ENCODE measurements at regions not wholly inside any gene's neighbourhood (a gene's known extent, or its start where the extent isn't known, plus 50 kb on each side); places are given as distances from the start of the nearest gene placed in this dataset.

DNA sequence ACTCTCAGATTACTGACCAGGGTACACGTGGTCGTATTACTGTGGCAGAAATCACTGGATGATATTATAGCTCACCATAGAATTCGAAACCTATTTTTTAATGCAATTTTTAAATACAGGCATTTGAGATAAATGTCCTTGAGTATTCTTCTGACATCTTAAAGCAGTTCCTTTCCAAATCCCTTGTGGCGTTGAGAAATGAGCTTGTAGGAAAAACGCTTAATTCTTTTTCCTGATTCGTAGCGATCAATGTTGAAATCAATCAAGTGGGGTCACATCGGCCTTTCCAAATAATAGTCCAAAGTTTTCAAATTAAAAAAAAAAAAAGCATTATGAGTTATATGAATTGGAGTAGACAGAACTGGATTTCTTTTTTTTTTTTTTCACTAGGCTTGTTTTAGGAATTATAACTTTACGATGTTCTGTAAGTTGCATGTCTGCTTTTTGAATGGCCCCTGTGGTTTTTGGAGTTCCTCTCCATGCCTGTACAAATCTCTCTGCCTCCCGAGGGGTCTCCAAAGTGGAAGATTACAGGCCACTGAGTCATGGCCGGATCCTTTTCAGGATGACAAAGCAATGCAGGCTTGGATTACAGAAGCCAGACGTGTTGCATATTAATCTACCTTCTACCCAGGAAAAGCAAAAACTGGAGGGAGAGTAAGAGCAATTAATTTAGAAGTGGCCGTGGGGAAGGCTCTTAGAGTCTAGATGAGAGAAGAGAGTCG, 226.1 kb downstream of the SHOX start:
- Histone ChIP-seq H3K27ac (no peak overlapping the region), H3K79me2 (ENCODE audit: insufficient read depth) (no peaks in the 10 kb centered on the region), H2AFZ (no peak overlapping the region), H3K36me3 (ENCODE audit: low read depth) (no peaks in the 10 kb centered on the region), H3K4me3 (no peak overlapping the region), H3K4me2 (ENCODE audit: unreplicated experiment) (no peak overlapping the region), H4K20me1 (ENCODE audit: insufficient read depth) (no peaks in the 10 kb centered on the region), H3F3A (ENCODE audit: insufficient read depth) (no peaks in the 10 kb centered on the region), H3K9me2 (ENCODE audit: insufficient read depth) (no peaks in the 10 kb centered on the region), H3K4me1 (ENCODE audit: insufficient read depth) (no peaks in the 10 kb centered on the region), H3K9me3 (ENCODE audit: low read depth) (no peaks in the 10 kb centered on the region), H3K27me3 (replicated peaks; ENCODE audit: insufficient read depth) (no peaks in the 10 kb centered on the region), H3K9ac (no peak overlapping the region)
- no peak for TF ChIP-seq EZH2 (IDR thresholded peaks at IDR 0.05; ENCODE audit: insufficient read depth, poor library complexity, severe bottlenecking)
- TF ChIP-seq EZH2phosphoT487 (IDR thresholded peaks at IDR 0.05; ENCODE audit: insufficient read depth, low read depth): no peak
- WGBS, 2 experiments (ENCODE audit: low coverage in 1 of 2, low lambda C conversion rate in 2 of 2, missing lambda C conversion rate in 2 of 2): 14 to 19% methylated on average over 13 to 14 of the region's 14 CpGs
- DNase-seq: no peak
- in situ Hi-C loops (cut with MboI): no loop called here

DNA sequence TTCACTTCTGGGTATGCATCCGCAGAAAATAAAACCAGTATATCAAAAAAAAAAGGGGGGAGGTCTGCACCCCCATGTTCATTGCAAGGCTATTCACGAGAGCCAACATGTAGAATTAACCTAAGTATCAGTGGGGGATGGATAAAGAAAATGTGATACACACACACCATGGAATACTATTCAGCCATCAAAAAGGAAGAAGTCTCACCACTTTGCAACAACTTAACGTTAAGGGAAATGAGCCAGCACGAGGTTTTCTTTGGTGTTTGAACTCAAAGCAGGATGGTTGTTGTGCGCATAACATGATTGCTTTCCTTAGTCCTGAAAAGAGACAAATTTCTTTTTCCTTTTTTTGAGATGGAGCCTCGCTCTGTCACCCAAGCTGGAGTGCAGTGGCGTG, 222.7 kb downstream of the SHOX start:
- Histone ChIP-seq H3K9ac (no peak overlapping the region), H3K9me3 (ENCODE audit: low read depth) (no peaks in the 10 kb centered on the region), H3F3A (ENCODE audit: insufficient read depth) (no peaks in the 10 kb centered on the region), H3K27me3 (replicated peaks; ENCODE audit: insufficient read depth) (no peaks in the 10 kb centered on the region), H3K4me2 (ENCODE audit: unreplicated experiment) (no peak overlapping the region), H4K20me1 (ENCODE audit: insufficient read depth) (no peaks in the 10 kb centered on the region), H3K36me3 (ENCODE audit: low read depth) (no peaks in the 10 kb centered on the region), H2AFZ (no peak overlapping the region), H3K4me1 (ENCODE audit: insufficient read depth) (no peaks in the 10 kb centered on the region), H3K27ac (no peak overlapping the region), H3K79me2 (ENCODE audit: insufficient read depth) (no peaks in the 10 kb centered on the region), H3K4me3 (no peak overlapping the region), H3K9me2 (ENCODE audit: insufficient read depth) (no peaks in the 10 kb centered on the region)
- no peak for DNase-seq
- TF ChIP-seq EZH2 (IDR thresholded peaks at IDR 0.05; ENCODE audit: insufficient read depth, poor library complexity, severe bottlenecking): no peak
- TF ChIP-seq EZH2phosphoT487 (IDR thresholded peaks at IDR 0.05; ENCODE audit: insufficient read depth, low read depth): no peak
- in situ Hi-C loops (cut with MboI): no loop called here
- 43 to 55% methylated on average over 7 of the region's 7 CpGs for WGBS, 2 experiments (ENCODE audit: low coverage in 1 of 2, low lambda C conversion rate in 2 of 2, missing lambda C conversion rate in 2 of 2)

DNA sequence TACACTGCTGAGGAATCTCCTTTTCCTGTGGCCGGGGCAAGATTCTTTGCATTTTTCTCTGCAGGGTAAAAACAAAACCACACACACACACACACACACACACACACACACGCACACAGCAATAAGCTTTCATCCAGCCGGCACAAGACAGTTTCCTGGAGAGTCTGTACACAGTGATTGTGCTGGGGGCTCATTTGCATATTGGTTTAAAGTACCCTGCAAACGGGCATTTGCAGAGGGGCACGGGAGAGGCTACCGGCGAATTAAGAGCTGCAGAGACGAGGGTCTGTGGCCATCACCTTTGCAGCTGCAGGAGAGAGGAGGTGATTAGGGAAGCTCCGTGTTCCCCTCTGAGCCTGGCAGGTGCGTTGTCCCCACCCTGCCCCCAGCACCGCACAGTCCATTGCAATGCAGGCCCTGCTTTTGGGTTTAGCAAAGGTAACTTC, 219.9 kb downstream of the SHOX start:
- no peak overlapping the region for H3K9ac ChIP-seq
- H3K9me2 ChIP-seq (ENCODE audit: insufficient read depth): no peaks in the 10 kb centered on the region
- WGBS, 2 experiments (ENCODE audit: low coverage in 1 of 2, low lambda C conversion rate in 2 of 2, missing lambda C conversion rate in 2 of 2): 2 to 3% methylated on average over 11 of the region's 11 CpGs
- H3K27me3 ChIP-seq (replicated peaks; ENCODE audit: insufficient read depth): no peaks in the 10 kb centered on the region
- no peaks in the 10 kb centered on the region for H4K20me1 ChIP-seq (ENCODE audit: insufficient read depth)
- TF ChIP-seq EZH2 (IDR thresholded peaks at IDR 0.05; ENCODE audit: insufficient read depth, poor library complexity, severe bottlenecking) (no peak), EZH2phosphoT487 (IDR thresholded peaks at IDR 0.05; ENCODE audit: insufficient read depth, low read depth) (no peak)
- no peaks in the 10 kb centered on the region for H3K4me1 ChIP-seq (ENCODE audit: insufficient read depth)
- no peaks in the 10 kb centered on the region for H3F3A ChIP-seq (ENCODE audit: insufficient read depth)
- no peaks in the 10 kb centered on the region for H3K79me2 ChIP-seq (ENCODE audit: insufficient read depth)
- no peaks in the 10 kb centered on the region for H3K9me3 ChIP-seq (ENCODE audit: low read depth)
- H2AFZ ChIP-seq: no peak overlapping the region
- H3K27ac ChIP-seq: no peak overlapping the region
- H3K4me3 ChIP-seq: no peak overlapping the region
- no peaks in the 10 kb centered on the region for H3K36me3 ChIP-seq (ENCODE audit: low read depth)
- no peak overlapping the region for H3K4me2 ChIP-seq (ENCODE audit: unreplicated experiment)
- in situ Hi-C loops (cut with MboI): no loop called here
- DNase-seq: no peak

DNA sequence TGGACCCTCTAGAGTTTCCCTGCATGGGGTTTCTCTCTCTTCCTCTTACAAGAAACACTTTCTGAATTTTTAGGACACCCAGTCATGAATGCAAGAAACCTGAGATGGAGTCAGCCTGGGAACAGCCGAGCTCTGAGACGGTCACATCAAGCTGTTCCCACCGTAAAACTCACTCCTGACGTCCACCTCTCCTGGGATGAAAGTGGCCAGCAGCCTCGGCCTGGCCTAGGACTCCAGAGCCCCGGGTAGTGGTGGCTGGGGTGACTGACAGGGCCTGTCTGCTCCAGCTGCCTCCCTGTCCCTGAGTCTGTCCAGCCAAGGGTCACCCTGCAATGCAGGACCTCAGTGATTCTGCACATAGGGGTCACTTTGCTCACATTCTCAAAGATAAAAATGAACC, 217.8 kb downstream of the SHOX start:
- TF ChIP-seq EZH2phosphoT487 (IDR thresholded peaks at IDR 0.05; ENCODE audit: insufficient read depth, low read depth): no peak
- TF ChIP-seq EZH2 (IDR thresholded peaks at IDR 0.05; ENCODE audit: insufficient read depth, poor library complexity, severe bottlenecking): no peak
- no peaks in the 10 kb centered on the region for H3K79me2 ChIP-seq (ENCODE audit: insufficient read depth)
- H3K9ac ChIP-seq: no peak overlapping the region
- WGBS, 2 experiments (ENCODE audit: low coverage in 1 of 2, low lambda C conversion rate in 2 of 2, missing lambda C conversion rate in 2 of 2): 29% methylated on average over 6 of the region's 6 CpGs
- no peak overlapping the region for H3K4me3 ChIP-seq
- no peak overlapping the region for H3K4me2 ChIP-seq (ENCODE audit: unreplicated experiment)
- no peak overlapping the region for H2AFZ ChIP-seq
- H3K9me2 ChIP-seq (ENCODE audit: insufficient read depth): no peaks in the 10 kb centered on the region
- in situ Hi-C loops (cut with MboI): no loop called here
- no peaks in the 10 kb centered on the region for H3K9me3 ChIP-seq (ENCODE audit: low read depth)
- no peaks in the 10 kb centered on the region for H4K20me1 ChIP-seq (ENCODE audit: insufficient read depth)
- no peaks in the 10 kb centered on the region for H3K4me1 ChIP-seq (ENCODE audit: insufficient read depth)
- H3K27me3 ChIP-seq (replicated peaks; ENCODE audit: insufficient read depth): no peaks in the 10 kb centered on the region
- no peak overlapping the region for H3K27ac ChIP-seq
- no peak for DNase-seq
- no peaks in the 10 kb centered on the region for H3F3A ChIP-seq (ENCODE audit: insufficient read depth)
- no peaks in the 10 kb centered on the region for H3K36me3 ChIP-seq (ENCODE audit: low read depth)
